ENCODE measurements at regions not wholly inside any gene's neighbourhood (a gene's known extent, or its start where the extent isn't known, plus 50 kb on each side); places are given as distances from the start of the nearest gene placed in this dataset.

DNA sequence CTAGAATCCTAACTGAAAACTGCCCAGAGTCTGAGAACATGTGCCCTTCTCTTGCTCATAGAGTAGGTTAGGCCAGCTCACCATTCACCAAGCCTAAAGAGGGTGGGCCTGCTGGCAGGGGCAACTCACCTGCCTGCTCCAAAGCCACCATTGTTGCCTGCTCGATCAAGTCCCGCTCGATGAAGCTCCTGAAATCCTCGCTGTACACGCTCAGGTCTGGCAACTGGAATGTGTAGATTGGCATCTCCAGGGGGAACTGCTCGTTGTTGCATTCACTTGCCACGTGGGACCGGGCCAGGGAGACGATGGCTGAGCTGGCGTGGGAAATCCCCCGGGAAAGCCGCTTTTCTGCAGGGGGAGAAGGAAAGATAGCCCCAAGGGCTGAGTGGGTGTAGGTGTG lies 232.2 kb downstream of the KLF13 start:
- TF ChIP-seq CTCF (IDR thresholded peaks at IDR 0.05) (no peak), POLR2AphosphoS5 (IDR thresholded peaks at IDR 0.05) (no peak)

Data from prostate gland (tissue), 2 donors.